Esophagus squamous epithelium (tissue), 5 donors: ENCODE measurements at regions not wholly inside any gene's neighbourhood (a gene's known extent, or its start where the extent isn't known, plus 50 kb on each side); places are given as distances from the start of the nearest gene placed in this dataset.

Experiments used
- DNase-seq: peaks from one replicate; lab custom pipeline; 2025; lab: John Stamatoyannopoulos, UW
- H3K27ac ChIP-seq, 4 donors: fragments of 200-600 bp; sonication (generic); one replicate each; pipeline ENCODE4 v1.5.1; 2016 to 2019; ENCODE audit warnings: mild to moderate bottlenecking in 1 of 4
- H3K27me3 ChIP-seq, 4 donors: fragments of 200-600 bp; sonication (generic); 1 replicate in 3 of 4; 2 replicates in 1 of 4; pipeline versions ENCODE4 v1.5.1 to v1.6.0; 2017 to 2021; ENCODE audit warnings: antibody characterized with exemption in 1 of 4
- H3K36me3 ChIP-seq, 3 donors: fragments of 200-600 bp; sonication (generic); one replicate each; pipeline ENCODE4 v1.5.1; 2016 to 2019
- H3K4me1 ChIP-seq, 3 donors: fragments of 200-600 bp; sonication (generic); one replicate each; pipeline ENCODE4 v1.5.1; 2017 to 2019
- H3K4me3 ChIP-seq, 4 donors: fragments of 200-600 bp; sonication (generic); 1 replicate in 3 of 4; 2 replicates in 1 of 4; pipeline ENCODE4 v1.5.1; 2016 to 2019; ENCODE audit warnings: mild to moderate bottlenecking in 2 of 4, moderate library complexity in 1 of 4
- H3K9me3 ChIP-seq, 3 donors: fragments of 200-600 bp; sonication (generic); one replicate each; pipeline ENCODE4 v1.5.1; 2016 to 2019
- POLR2A ChIP-seq, 4 donors: fragments of 450-650 bp; IDR thresholded peaks; one replicate each; pipeline ENCODE4 v1.6.1; 2017; ENCODE audit warnings: antibody characterized with exemption in 4 of 4, mild to moderate bottlenecking in 4 of 4, moderate library complexity in 3 of 4
- WGBS, 2 donors: methylation state at CpG; one replicate each; pipeline ENCODE4 v1.1.5; 2018; 5-methylcytosine and 5-hydroxymethylcytosine counted together
- intact Hi-C: fragments of 100-400 bp; cut with DNase I; formaldehyde crosslinking; loops from one replicate; pipeline ENCODE4 v1.15.0; 2022
- TF ChIP-seq, protein P1 (sequence below), 6 experiments: fragments of 450-650 bp in 4 of 6; fragments of 200-600 bp in 2 of 6; sonication (generic) in 2 of 6; IDR thresholded peaks; one replicate each; pipeline ENCODE4 v1.5.1; 2016 to 2019; ENCODE audit warnings: antibody characterized with exemption in 6 of 6, mild to moderate bottlenecking in 4 of 6, moderate library complexity in 4 of 6
- donor health status: DM: yes; HTN: yes; CAD: no.

DNA sequence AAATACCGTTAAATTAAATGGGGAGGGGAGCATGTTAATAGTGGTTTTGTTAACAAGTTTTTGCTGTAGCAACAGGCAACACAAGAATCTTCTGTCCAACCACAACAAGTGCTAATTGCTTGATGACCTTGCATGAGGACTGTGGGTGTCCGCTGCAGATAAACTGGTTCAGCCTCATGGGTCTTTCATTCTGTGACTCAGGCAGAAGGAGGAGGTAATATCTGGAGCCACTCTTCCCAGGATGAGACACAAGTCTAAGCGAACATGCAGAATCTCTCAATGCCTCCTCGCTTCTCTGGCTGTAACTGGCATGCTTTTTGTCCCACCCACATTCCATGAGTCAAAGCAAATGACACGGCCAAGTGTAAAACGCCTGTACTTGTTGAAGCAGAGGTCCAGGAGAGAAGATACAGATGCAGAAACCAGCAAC, 56.6 kb upstream of the MYO16 start:
- no peaks in the 10 kb centered on the region for H3K9me3 ChIP-seq
- no peak overlapping the region for H3K27ac ChIP-seq
- H3K4me1 ChIP-seq = no peaks in the 10 kb centered on the region
- no peaks in the 10 kb centered on the region for H3K27me3 ChIP-seq
- intact Hi-C loops = no loop called here
- TF ChIP-seq, protein P1, sequence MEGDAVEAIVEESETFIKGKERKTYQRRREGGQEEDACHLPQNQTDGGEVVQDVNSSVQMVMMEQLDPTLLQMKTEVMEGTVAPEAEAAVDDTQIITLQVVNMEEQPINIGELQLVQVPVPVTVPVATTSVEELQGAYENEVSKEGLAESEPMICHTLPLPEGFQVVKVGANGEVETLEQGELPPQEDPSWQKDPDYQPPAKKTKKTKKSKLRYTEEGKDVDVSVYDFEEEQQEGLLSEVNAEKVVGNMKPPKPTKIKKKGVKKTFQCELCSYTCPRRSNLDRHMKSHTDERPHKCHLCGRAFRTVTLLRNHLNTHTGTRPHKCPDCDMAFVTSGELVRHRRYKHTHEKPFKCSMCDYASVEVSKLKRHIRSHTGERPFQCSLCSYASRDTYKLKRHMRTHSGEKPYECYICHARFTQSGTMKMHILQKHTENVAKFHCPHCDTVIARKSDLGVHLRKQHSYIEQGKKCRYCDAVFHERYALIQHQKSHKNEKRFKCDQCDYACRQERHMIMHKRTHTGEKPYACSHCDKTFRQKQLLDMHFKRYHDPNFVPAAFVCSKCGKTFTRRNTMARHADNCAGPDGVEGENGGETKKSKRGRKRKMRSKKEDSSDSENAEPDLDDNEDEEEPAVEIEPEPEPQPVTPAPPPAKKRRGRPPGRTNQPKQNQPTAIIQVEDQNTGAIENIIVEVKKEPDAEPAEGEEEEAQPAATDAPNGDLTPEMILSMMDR (IDR thresholded peaks at IDR 0.05) = no peak
- no peak for TF ChIP-seq POLR2A (IDR thresholded peaks at IDR 0.05)
- no peak for DNase-seq
- no peaks in the 10 kb centered on the region for H3K36me3 ChIP-seq
- no peak overlapping the region for H3K4me3 ChIP-seq
- WGBS, 2 donors = 42 to 56% methylated on average over 6 of the region's 6 CpGs

GRCh38 chr13:108573455-108573854, 56.0 kb upstream of the MYO16 start:
- WGBS, 2 donors = 50 to 59% methylated on average over 1 of the region's 1 CpG
- H3K36me3 ChIP-seq = no peaks in the 10 kb centered on the region
- intact Hi-C loops = no loop called here
- DNase-seq = no peak
- H3K27ac ChIP-seq = no peak overlapping the region
- no peaks in the 10 kb centered on the region for H3K27me3 ChIP-seq
- TF ChIP-seq POLR2A (IDR thresholded peaks at IDR 0.05) = no peak
- TF ChIP-seq, protein P1 (IDR thresholded peaks at IDR 0.05) = no peak
- no peak overlapping the region for H3K4me3 ChIP-seq
- H3K9me3 ChIP-seq = no peaks in the 10 kb centered on the region
- H3K4me1 ChIP-seq = no peaks in the 10 kb centered on the region

GRCh38 chr13:108574856-108575255, 54.6 kb upstream of the MYO16 start:
- Histone ChIP-seq H3K9me3 (no peaks in the 10 kb centered on the region), H3K4me1 (no peaks in the 10 kb centered on the region), H3K36me3 (no peaks in the 10 kb centered on the region), H3K27me3 (no peaks in the 10 kb centered on the region), H3K4me3 (no peak overlapping the region), H3K27ac (no peak overlapping the region)
- intact Hi-C loops = no loop called here
- TF ChIP-seq, protein P1 (IDR thresholded peaks at IDR 0.05) = no peak
- no peak for TF ChIP-seq POLR2A (IDR thresholded peaks at IDR 0.05)
- no peak for DNase-seq

- DNase-seq = no peak
- Histone ChIP-seq H3K27me3 (no peaks in the 10 kb centered on the region), H3K4me1 (no peaks in the 10 kb centered on the region), H3K9me3 (no peaks in the 10 kb centered on the region), H3K36me3 (no peaks in the 10 kb centered on the region), H3K4me3 (no peak overlapping the region), H3K27ac (no peak overlapping the region)
- WGBS, 2 donors = 84 to 87% methylated on average over 7 of the region's 7 CpGs
- TF ChIP-seq, protein P1 (IDR thresholded peaks at IDR 0.05) = no peak
- no peak for TF ChIP-seq POLR2A (IDR thresholded peaks at IDR 0.05)
- intact Hi-C loops = no loop called here
Observed at GRCh38 chr13:108575430-108575829, 54.0 kb upstream of the MYO16 start.
